K562 (cell line): ENCODE measurements at regions not wholly inside any gene's neighbourhood (a gene's known extent, or its start where the extent isn't known, plus 50 kb on each side); places are given as distances from the start of the nearest gene placed in this dataset.
A peak's percentile ranks its signal among the peaks of the same experiment; 100 is the strongest.

Experiments used
- ATAC-seq: fragments of 200-7000 bp; cut with Tn5 transposase; 3 replicates; pipeline ENCODE4 v1.9.1; 2020; ENCODE audit warnings: moderate library complexity
- BruUV-seq: library from RNA; stranded (reverse); fragments of 400-500 nt; replicated peaks from 2 replicates; lab custom pipeline; 2021; lab: Mats Ljungman, UMichigan
- CTCF ChIA-PET: fragments of 300-600 bp; formaldehyde crosslinking; extraction: SDS; loops from one replicate; lab custom pipeline; 2021; ENCODE audit warnings: low intra/inter-chr PET ratio; lab: Yijun Ruan, JAX
- POLR2A ChIA-PET: fragments of 300-600, 350-650 bp; sonication (Branson Sonifier 250); formaldehyde crosslinking; extraction: SDS; loops from one replicate; lab custom pipeline; 2021; ENCODE audit warnings: antibody characterized with exemption, inconsistent platforms; lab: Yijun Ruan, JAX
- DNase-seq, 4 experiments: peaks; one replicate each; pipeline versions ENCODE4 v3.0.0 to v3.0.0-alpha.2; 2011 to 2018; ENCODE audit warnings: low spot score in 3 of 4, mixed read lengths in 3 of 4; ENCODE audit errors: extremely low read depth in 1 of 4
- FAIRE-seq: peaks from 2 replicates; lab custom pipeline; 2011; peaks lifted over from hg19 to GRCh38; lab: Jason Lieb, UNC
- H2AFZ ChIP-seq: 2 replicates; pipeline ENCODE4 v1.6.0; 2011; ENCODE audit warnings: low read depth, low read length, control low read depth, inconsistent platforms
- H3K27ac ChIP-seq: fragments of 200-600 bp; 3 replicates; pipeline ENCODE4 v1.8.0; 2011; ENCODE audit warnings: low read depth, mild to moderate bottlenecking, control low read depth, inconsistent platforms, low read length, moderate library complexity, mixed read lengths; ENCODE audit errors: extremely low read depth
- H3K27me3 ChIP-seq, 2 experiments: fragments of 300-600 bp in 1 of 2; 2 replicates in 1 of 2; 3 replicates in 1 of 2; pipeline versions ENCODE4 v1.6.0 to v1.8.0; 2011; ENCODE audit warnings: inconsistent platforms in 2 of 2, low read length in 2 of 2, mild to moderate bottlenecking in 1 of 2, mixed read lengths in 1 of 2, moderate library complexity in 1 of 2; ENCODE audit not compliant: control insufficient read depth in 2 of 2, insufficient read depth in 2 of 2
- H3K36me3 ChIP-seq: fragments of 300-600 bp; 3 replicates; pipeline ENCODE4 v1.8.0; 2011; ENCODE audit warnings: mild to moderate bottlenecking, low read length, inconsistent platforms; ENCODE audit not compliant: control insufficient read depth, insufficient read depth
- H3K4me1 ChIP-seq, 2 experiments: fragments of 200-600 bp in 1 of 2; replicated peaks in 1 of 2; 2 replicates in 1 of 2; 3 replicates in 1 of 2; pipeline versions ENCODE4 v1.5.1 to v1.8.0; 2011; ENCODE audit warnings: inconsistent platforms in 2 of 2, low read length in 2 of 2, mild to moderate bottlenecking in 1 of 2, mixed read lengths in 1 of 2, moderate library complexity in 1 of 2; ENCODE audit not compliant: control insufficient read depth in 2 of 2, insufficient read depth in 2 of 2
- H3K4me2 ChIP-seq: 2 replicates; pipeline ENCODE4 v1.6.1; 2011; ENCODE audit warnings: low read length, control low read depth, inconsistent platforms, mixed read lengths; ENCODE audit not compliant: insufficient read depth
- H3K4me3 ChIP-seq: fragments of 200-600 bp; sonication (generic), shearing (Covaris generic); 2 replicates; pipeline ENCODE4 v1.5.1; 2016; ENCODE audit warnings: control low read depth, inconsistent platforms
- H3K79me2 ChIP-seq: fragments of 200-600 bp; 3 replicates; pipeline ENCODE4 v1.8.0; 2011; ENCODE audit warnings: low read length, inconsistent platforms; ENCODE audit not compliant: control insufficient read depth, insufficient read depth
- H3K9ac ChIP-seq, 2 experiments: 2 replicates each; pipeline versions ENCODE4 v1.6.0 to v1.6.1; 2011; ENCODE audit warnings: low read depth in 2 of 2, low read length in 2 of 2, control low read depth in 1 of 2, inconsistent platforms in 1 of 2, mild to moderate bottlenecking in 1 of 2, mixed read lengths in 1 of 2; ENCODE audit not compliant: insufficient read depth in 1 of 2
- H3K9me1 ChIP-seq: one replicate; pipeline ENCODE4 v1.6.0; 2011; ENCODE audit warnings: inconsistent platforms, mild to moderate bottlenecking, low read length, moderate library complexity; ENCODE audit not compliant: control insufficient read depth, insufficient read depth
- H3K9me3 ChIP-seq: replicated peaks from 2 replicates; pipeline ENCODE4 v1.5.1; 2011; ENCODE audit warnings: low read depth, low read length, inconsistent platforms; ENCODE audit not compliant: control insufficient read depth, insufficient read depth
- H4K20me1 ChIP-seq: replicated peaks from 2 replicates; pipeline ENCODE4 v1.6.1; 2011; ENCODE audit warnings: low read length, inconsistent platforms, mixed read lengths; ENCODE audit not compliant: control insufficient read depth, insufficient read depth
- BRD9 ChIP-seq: fragments of 450-650 bp; IDR thresholded peaks from 2 replicates; pipeline ENCODE4 v1.6.1; 2018; ENCODE audit warnings: low read depth; ENCODE audit not compliant: partially characterized antibody
- CREM ChIP-seq: IDR thresholded peaks from 2 replicates; pipeline ENCODE4 v1.6.1; 2014; ENCODE audit warnings: antibody characterized with exemption, low read depth
- E2F6 ChIP-seq, 2 experiments: IDR thresholded peaks; 2 replicates each; pipeline ENCODE4 v1.6.1; 2011; ENCODE audit warnings: borderline replicate concordance in 1 of 2, control low read depth in 1 of 2, low read depth in 1 of 2, low read length in 1 of 2, mild to moderate bottlenecking in 1 of 2, mixed read lengths in 1 of 2, moderate library complexity in 1 of 2; ENCODE audit not compliant: insufficient read depth in 1 of 2, insufficient read length in 1 of 2, poor library complexity in 1 of 2, severe bottlenecking in 1 of 2; ENCODE audit errors: extremely low read depth in 1 of 2
- ERF ChIP-seq: fragments of 450-650 bp; formaldehyde crosslinking; IDR thresholded peaks from 2 replicates; pipeline ENCODE4 v1.4.0; 2020; ENCODE audit warnings: mild to moderate bottlenecking, mixed read lengths
- FUS ChIP-seq: fragments of 200-400 bp; formaldehyde crosslinking; optimal IDR thresholded peaks from 2 replicates; pipeline ENCODE3; 2017; ENCODE audit warnings: low read depth, low read length
- GABPB1 ChIP-seq: sonication (generic); formaldehyde crosslinking; IDR thresholded peaks from 2 replicates; pipeline ENCODE4 v1.8.0; 2022; ENCODE audit warnings: mild to moderate bottlenecking, missing genetic modification reagents
- HNRNPLL ChIP-seq: fragments of 200-400 bp; formaldehyde crosslinking; IDR thresholded peaks from 2 replicates; pipeline ENCODE4 v1.6.1; 2017; ENCODE audit warnings: low read length, low read depth, mild to moderate bottlenecking; ENCODE audit not compliant: poor library complexity, severe bottlenecking
- NR1H2 ChIP-seq: sonication (generic); formaldehyde crosslinking; IDR thresholded peaks from 2 replicates; pipeline ENCODE4 v1.4.0; 2020; ENCODE audit warnings: mild to moderate bottlenecking, missing genetic modification reagents
- RBM39 ChIP-seq: fragments of 200-400 bp; formaldehyde crosslinking; optimal IDR thresholded peaks from 2 replicates; pipeline ENCODE3; 2018; ENCODE audit warnings: low read depth, low read length
- SNIP1 ChIP-seq: fragments of 450-650 bp; IDR thresholded peaks from 2 replicates; pipeline ENCODE4 v1.7.1; 2017; ENCODE audit warnings: low read depth, mild to moderate bottlenecking
- STAG1 ChIP-seq: sonication (generic); formaldehyde crosslinking; IDR thresholded peaks from 2 replicates; pipeline ENCODE4 v1.5.0; 2020; ENCODE audit warnings: missing genetic modification reagents, borderline replicate concordance
- SUPT5H ChIP-seq: fragments of 450-650 bp; IDR thresholded peaks from 2 replicates; pipeline ENCODE4 v1.6.1; 2016
- TAF1 ChIP-seq: IDR thresholded peaks from 2 replicates; pipeline ENCODE4 v1.6.1; 2011; ENCODE audit warnings: mild to moderate bottlenecking, low read length, moderate library complexity; ENCODE audit not compliant: insufficient read depth, control insufficient read depth, severe bottlenecking; ENCODE audit errors: extremely low read depth
- TBP ChIP-seq: optimal IDR thresholded peaks from 2 replicates; pipeline ENCODE3; 2011; ENCODE audit warnings: low read depth, low read length, improper control_type of control experiment
- VEZF1 ChIP-seq: fragments of 200-800 bp; sonication (Bioruptor generic); IDR thresholded peaks from 2 replicates; pipeline ENCODE4 v1.6.1; 2017; ENCODE audit warnings: missing genetic modification characterization, missing compliant biosample characterization
- ZNF41 ChIP-seq: fragments of 250-450 bp; sonication (Bioruptor Pico); conservative IDR thresholded peaks from 2 replicates; pipeline ENCODE4 v1.4.0; 2020; ENCODE audit warnings: mild to moderate bottlenecking
- ZZZ3 ChIP-seq: fragments of 450-650 bp; IDR thresholded peaks from 2 replicates; pipeline ENCODE4 v1.6.1; 2016; ENCODE audit warnings: antibody characterized with exemption, mild to moderate bottlenecking, moderate library complexity
- WGBS: fragments of 100-300 bp; shearing (Covaris generic); methylation state at CpG from one replicate; pipeline ENCODE4 v1.1.6; 2016; ENCODE audit warnings: low coverage, mixed read lengths; ENCODE audit not compliant: insufficient coverage; ENCODE audit errors: missing lambda C conversion rate; 5-methylcytosine and 5-hydroxymethylcytosine counted together
- in situ Hi-C: fragments of 300-500 bp; cut with MboI; formaldehyde crosslinking; loops from 4 replicates; pipeline ENCODE4 v1.15.0; 2018; ENCODE audit warnings: inconsistent platforms, mixed read lengths
- intact Hi-C: fragments of 100-400 bp; cut with micrococcal nuclease; formaldehyde crosslinking; loops from 2 replicates; pipeline ENCODE4 v1.14.2; 2022
- TF ChIP-seq, protein P1 (sequence below): fragments of 450-650 bp; formaldehyde crosslinking; IDR thresholded peaks from 2 replicates; pipeline ENCODE4 v1.4.0; 2022; ENCODE audit warnings: mild to moderate bottlenecking, moderate library complexity
- TF ChIP-seq, protein P2 (sequence below): fragments of 450-650 bp; formaldehyde crosslinking; IDR thresholded peaks from 2 replicates; pipeline ENCODE4 v1.4.0; 2020; ENCODE audit warnings: mild to moderate bottlenecking, mixed read lengths

DNA sequence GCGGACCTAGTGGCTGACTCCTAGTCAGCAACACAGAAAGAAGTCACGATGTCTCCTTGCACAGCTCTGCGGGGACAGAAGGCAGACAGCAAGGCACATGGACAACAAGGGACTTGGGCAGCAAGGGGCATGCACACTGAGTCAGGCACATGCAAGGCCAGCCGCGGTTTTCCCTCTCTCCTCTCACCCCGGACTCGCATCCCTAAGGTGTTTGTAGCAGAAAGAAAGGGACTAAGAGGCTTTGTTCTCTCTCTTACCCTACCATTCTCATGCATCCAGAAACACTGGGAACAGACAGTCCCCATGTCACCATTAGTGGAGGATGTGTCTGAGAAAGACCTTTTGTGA lies 193.3 kb upstream of the PHF14 start:
- Histone ChIP-seq H3K27me3 (no peaks in the 10 kb centered on the region), H3K27ac (peak overlapping the region; percentile 94), H3K36me3 (0 out of 3 replicates have a peak, but pooled peaks cover 2% of the 10 kb centered on the region), H3K9ac (peak overlapping the region; percentile 86 to 94), H3K4me3 (peak overlapping the region; percentile 50), H3K79me2 (peaks cover 63% of the 10 kb centered on the region), H3K9me3 (no peaks in the 10 kb centered on the region), H3K4me2 (peak overlapping the region; percentile 90), H2AFZ (peak overlapping the region; percentile 94), H4K20me1 (no peaks in the 10 kb centered on the region), H3K9me1 (no peaks in the 10 kb centered on the region), H3K4me1 (peaks cover 3 to 12% of the 10 kb centered on the region in 2 experiments; a peak in 4 of 5 replicates)
- BruUV-seq: TSS peak; percentile 80
- ATAC-seq: no peak
- ChIA-PET CTCF (no interaction called here), POLR2A (no interaction called here)
- 0% methylated on average over 7 of the region's 7 CpGs for WGBS
- FAIRE-seq: peak; percentile 40
- in situ Hi-C loops: no loop called here
- intact Hi-C loops: loop anchor here (2.0 to 10.0 kb wide), 4 partner anchors 46 to 1624 kb away; partner anchors contain the start of gene VWDE
- peak in 1 of 4 experiments; percentile 84 for DNase-seq
- TF ChIP-seq, protein P1, sequence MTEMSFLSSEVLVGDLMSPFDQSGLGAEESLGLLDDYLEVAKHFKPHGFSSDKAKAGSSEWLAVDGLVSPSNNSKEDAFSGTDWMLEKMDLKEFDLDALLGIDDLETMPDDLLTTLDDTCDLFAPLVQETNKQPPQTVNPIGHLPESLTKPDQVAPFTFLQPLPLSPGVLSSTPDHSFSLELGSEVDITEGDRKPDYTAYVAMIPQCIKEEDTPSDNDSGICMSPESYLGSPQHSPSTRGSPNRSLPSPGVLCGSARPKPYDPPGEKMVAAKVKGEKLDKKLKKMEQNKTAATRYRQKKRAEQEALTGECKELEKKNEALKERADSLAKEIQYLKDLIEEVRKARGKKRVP (CRISPR knock-in tag): no peak
- peak; percentile 49 for TF ChIP-seq TBP
- no peak for TF ChIP-seq TAF1
- TF ChIP-seq VEZF1: 0 out of 2 replicates have a peak, but pooled peaks have one; percentile 0
- TF ChIP-seq NR1H2: no peak
- peak; percentile 80 to 84 for TF ChIP-seq E2F6 (IDR thresholded peaks at IDR 0.05; ENCODE audit: borderline replicate concordance in 1 of 2, extremely low read depth in 1 of 2, insufficient read depth in 1 of 2, insufficient read length in 1 of 2, low read depth in 1 of 2, low read length in 1 of 2, poor library complexity in 1 of 2, severe bottlenecking in 1 of 2)
- TF ChIP-seq GABPB1 (CRISPR knock-in tag): no peak
- no peak for TF ChIP-seq ERF (CRISPR knock-in tag)
- TF ChIP-seq FUS: no peak
- no peak for TF ChIP-seq CREM
- TF ChIP-seq ZZZ3: no peak
- TF ChIP-seq, protein P2, sequence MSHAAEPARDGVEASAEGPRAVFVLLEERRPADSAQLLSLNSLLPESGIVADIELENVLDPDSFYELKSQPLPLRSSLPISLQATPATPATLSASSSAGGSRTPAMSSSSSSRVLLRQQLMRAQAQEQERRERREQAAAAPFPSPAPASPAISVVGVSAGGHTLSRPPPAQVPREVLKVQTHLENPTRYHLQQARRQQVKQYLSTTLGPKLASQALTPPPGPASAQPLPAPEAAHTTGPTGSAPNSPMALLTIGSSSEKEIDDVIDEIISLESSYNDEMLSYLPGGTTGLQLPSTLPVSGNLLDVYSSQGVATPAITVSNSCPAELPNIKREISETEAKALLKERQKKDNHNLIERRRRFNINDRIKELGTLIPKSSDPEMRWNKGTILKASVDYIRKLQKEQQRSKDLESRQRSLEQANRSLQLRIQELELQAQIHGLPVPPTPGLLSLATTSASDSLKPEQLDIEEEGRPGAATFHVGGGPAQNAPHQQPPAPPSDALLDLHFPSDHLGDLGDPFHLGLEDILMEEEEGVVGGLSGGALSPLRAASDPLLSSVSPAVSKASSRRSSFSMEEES: no peak
- TF ChIP-seq BRD9: peak; percentile 8
- TF ChIP-seq SNIP1: no peak
- no peak for TF ChIP-seq HNRNPLL
- 0 out of 2 replicates have a peak, but pooled peaks have one; percentile 24 for TF ChIP-seq ZNF41 (CRISPR knock-in tag)
- no peak for TF ChIP-seq SUPT5H
- no peak for TF ChIP-seq RBM39
- no peak for TF ChIP-seq STAG1 (CRISPR knock-in tag)
